Transverse colon (tissue), 4 donors: ENCODE measurements at regions not wholly inside any gene's neighbourhood (a gene's known extent, or its start where the extent isn't known, plus 50 kb on each side); places are given as distances from the start of the nearest gene placed in this dataset.

ENCODE experiments used
- DNase-seq: peaks from one replicate; pipeline ENCODE4 v3.0.0-alpha.2; 2019
- H3K27ac ChIP-seq, 4 donors: fragments of 200-600 bp; sonication (generic); 2 replicates each; pipeline ENCODE4 v1.5.1; 2016 to 2018; ENCODE audit warnings: inconsistent platforms in 4 of 4
- H3K27me3 ChIP-seq: fragments of 200-600 bp; sonication (generic); 2 replicates; pipeline ENCODE4 v1.5.1; 2017; ENCODE audit warnings: inconsistent platforms
- H3K36me3 ChIP-seq, 4 donors: fragments of 200-600 bp; sonication (generic); 2 replicates each; pipeline ENCODE4 v1.5.1; 2017 to 2019; ENCODE audit warnings: inconsistent platforms in 4 of 4
- H3K4me1 ChIP-seq, 4 donors: fragments of 200-600 bp; sonication (generic); 2 replicates each; pipeline ENCODE4 v1.5.1; 2017 to 2020; ENCODE audit warnings: inconsistent platforms in 4 of 4
- H3K4me3 ChIP-seq, 4 donors: fragments of 200-600 bp; sonication (generic); 1 replicate in 1 of 4; 2 replicates in 3 of 4; pipeline versions ENCODE4 v1.5.1 to v1.6.1; 2017 to 2019; ENCODE audit warnings: inconsistent platforms in 4 of 4
- H3K9me3 ChIP-seq, 2 donors: fragments of 200-600 bp; sonication (generic); 2 replicates each; pipeline ENCODE4 v1.5.1; 2017 to 2019; ENCODE audit warnings: inconsistent platforms in 2 of 2
- CTCF ChIP-seq, 5 experiments: fragments of 200-600 bp in 3 of 5; fragments of 450-650 bp in 2 of 5; sonication (generic) in 3 of 5; IDR thresholded peaks; 1 replicate in 2 of 5; 2 replicates in 3 of 5; pipeline ENCODE4 v1.5.1; 2016 to 2017; ENCODE audit warnings: antibody characterized with exemption in 5 of 5, inconsistent platforms in 3 of 5, mild to moderate bottlenecking in 2 of 5, moderate library complexity in 1 of 5
- EP300 ChIP-seq: sonication (generic); formaldehyde crosslinking; IDR thresholded peaks from one replicate; pipeline ENCODE4 v1.6.1; 2017; ENCODE audit warnings: antibody characterized with exemption, low read depth
- POLR2A ChIP-seq: fragments of 450-650 bp; IDR thresholded peaks from one replicate; pipeline ENCODE4 v1.6.1; 2016; ENCODE audit warnings: antibody characterized with exemption, mild to moderate bottlenecking, moderate library complexity
- POLR2AphosphoS5 ChIP-seq, 3 donors: sonication (generic); formaldehyde crosslinking; IDR thresholded peaks; one replicate each; pipeline ENCODE4 v1.6.1; 2016; ENCODE audit warnings: antibody characterized with exemption in 3 of 3
- WGBS, 2 donors: methylation state at CpG; one replicate each; pipeline ENCODE4 v1.1.5; 2018; ENCODE audit warnings: low coverage in 1 of 2; 5-methylcytosine and 5-hydroxymethylcytosine counted together
- in situ Hi-C, 4 donors: fragments of 200-750 bp; cut with MboI; loops; one replicate each; pipeline versions ENCODE4 v1.15.0 to v1.15.1; 2017; ENCODE audit warnings: low sequenced_read_pairs in 3 of 4, low pct_ligation_motif_present in 1 of 4, low pct_unique_long_range_greater_than_20kb in 1 of 4
- intact Hi-C: fragments of 100-400 bp; cut with DNase I; formaldehyde crosslinking; loops from one replicate; pipeline ENCODE4 v1.15.1; 2023; ENCODE audit warnings: low total_unique reads

- no peaks in the 10 kb centered on the region for H3K36me3 ChIP-seq
- TF ChIP-seq POLR2AphosphoS5 (IDR thresholded peaks at IDR 0.05) = no peak
- TF ChIP-seq CTCF (IDR thresholded peaks at IDR 0.05) = no peak
- no peak for TF ChIP-seq EP300
- TF ChIP-seq POLR2A = no peak
- peaks cover 9% of the 10 kb centered on the region for H3K27me3 ChIP-seq
- no peaks in the 10 kb centered on the region for H3K4me1 ChIP-seq
- H3K4me3 ChIP-seq = no peak overlapping the region
- H3K27ac ChIP-seq = no peak overlapping the region
- 61 to 68% methylated on average over 7 of the region's 7 CpGs for WGBS, 2 donors
- intact Hi-C loops (no loop called here), in situ Hi-C loops (no loop called here)
- no peaks in the 10 kb centered on the region for H3K9me3 ChIP-seq
- DNase-seq = no peak
Observed at GRCh38 chr6:8240301-8240700, 138.0 kb upstream of the EEF1E1 start.

- intact Hi-C loops (no loop called here), in situ Hi-C loops (no loop called here)
- DNase-seq = no peak
- Histone ChIP-seq H3K27me3 (peaks cover 9% of the 10 kb centered on the region), H3K9me3 (no peaks in the 10 kb centered on the region), H3K4me3 (no peak overlapping the region), H3K4me1 (no peaks in the 10 kb centered on the region), H3K36me3 (no peaks in the 10 kb centered on the region), H3K27ac (no peak overlapping the region)
- WGBS, 2 donors = 50 to 54% methylated on average over 9 to 10 of the region's 10 CpGs
- TF ChIP-seq POLR2AphosphoS5 (IDR thresholded peaks at IDR 0.05) (no peak), POLR2A (no peak), CTCF (IDR thresholded peaks at IDR 0.05) (no peak), EP300 (no peak)
Observed at GRCh38 chr6:8238773-8239683, 136.7 kb upstream of the EEF1E1 start.

GRCh38 chr6:8237668-8238067 lies 135.3 kb upstream of the EEF1E1 start:
- intact Hi-C loops (no loop called here), in situ Hi-C loops (no loop called here)
- H3K4me1 ChIP-seq = no peaks in the 10 kb centered on the region
- DNase-seq = no peak
- H3K36me3 ChIP-seq = no peaks in the 10 kb centered on the region
- no peak overlapping the region for H3K27ac ChIP-seq
- no peak overlapping the region for H3K4me3 ChIP-seq
- no peak for TF ChIP-seq POLR2A
- TF ChIP-seq POLR2AphosphoS5 (IDR thresholded peaks at IDR 0.05) = no peak
- TF ChIP-seq CTCF (IDR thresholded peaks at IDR 0.05) = no peak
- TF ChIP-seq EP300 = no peak
- peaks cover 9% of the 10 kb centered on the region for H3K27me3 ChIP-seq
- H3K9me3 ChIP-seq = no peaks in the 10 kb centered on the region
- WGBS, 2 donors = 56 to 60% methylated on average over 2 to 3 of the region's 3 CpGs

- WGBS, 2 donors = 69 to 80% methylated on average over 4 of the region's 4 CpGs
- intact Hi-C loops = no loop called here
- no peaks in the 10 kb centered on the region for H3K9me3 ChIP-seq
Observed at GRCh38 chr6:8236956-8237355, 134.6 kb upstream of the EEF1E1 start.

More at GRCh38 chr6:8236956-8237355, 134.6 kb upstream of the EEF1E1 start:
- in situ Hi-C loops = no loop called here
- Histone ChIP-seq H3K27me3 (peaks cover 9% of the 10 kb centered on the region), H3K27ac (no peak overlapping the region), H3K36me3 (no peaks in the 10 kb centered on the region), H3K4me1 (no peaks in the 10 kb centered on the region), H3K4me3 (no peak overlapping the region)
- no peak for TF ChIP-seq EP300
- TF ChIP-seq CTCF (IDR thresholded peaks at IDR 0.05) = no peak
- TF ChIP-seq POLR2AphosphoS5 (IDR thresholded peaks at IDR 0.05) = no peak
- no peak for TF ChIP-seq POLR2A
- DNase-seq = no peak
